ENCODE measurements at regions not wholly inside any gene's neighbourhood (a gene's known extent, or its start where the extent isn't known, plus 50 kb on each side); places are given as distances from the start of the nearest gene placed in this dataset.

GRCh38 chr16:5533321-5533888 lies 435.8 kb upstream of the EEF2KMT start:
- no peak for DNase-seq (ENCODE audit: low read depth)

- no peak for DNase-seq (ENCODE audit: low read depth)
Observed at GRCh38 chr16:5527817-5528216, 430.2 kb upstream of the EEF2KMT start.

GRCh38 chr16:5526826-5527225 lies 429.2 kb upstream of the EEF2KMT start:
- DNase-seq (ENCODE audit: low read depth): no peak

GRCh38 chr16:5523829-5524228 lies 426.2 kb upstream of the EEF2KMT start:
- no peak for DNase-seq (ENCODE audit: low read depth)

- no peak for DNase-seq (ENCODE audit: low read depth)
Observed at GRCh38 chr16:5516115-5516514, 418.5 kb upstream of the EEF2KMT start.

- no peak for DNase-seq (ENCODE audit: low read depth)
Observed at GRCh38 chr16:5512014-5512413, 414.4 kb upstream of the EEF2KMT start.

- no peak for DNase-seq (ENCODE audit: low read depth)
Observed at GRCh38 chr16:5510819-5511370, 413.3 kb upstream of the EEF2KMT start.

GRCh38 chr16:5509794-5510193 lies 412.2 kb upstream of the EEF2KMT start:
- no peak for DNase-seq (ENCODE audit: low read depth)

GRCh38 chr16:5509336-5509735 lies 411.7 kb upstream of the EEF2KMT start:
- no peak for DNase-seq (ENCODE audit: low read depth)

- DNase-seq (ENCODE audit: low read depth): no peak
Observed at GRCh38 chr16:5508371-5508770, 410.8 kb upstream of the EEF2KMT start.

- no peak for DNase-seq (ENCODE audit: low read depth)
Observed at GRCh38 chr16:5506021-5506420, 408.4 kb upstream of the EEF2KMT start.

- no peak for DNase-seq (ENCODE audit: low read depth)
Observed at GRCh38 chr16:5505091-5505887, 407.7 kb upstream of the EEF2KMT start.

- no peak for DNase-seq (ENCODE audit: low read depth)
Observed at GRCh38 chr16:5504064-5504781, 406.6 kb upstream of the EEF2KMT start.

GRCh38 chr16:5502944-5503343 lies 405.3 kb upstream of the EEF2KMT start:
- no peak for DNase-seq (ENCODE audit: low read depth)

- DNase-seq (ENCODE audit: low read depth): no peak
Observed at GRCh38 chr16:5502467-5502869, 404.9 kb upstream of the EEF2KMT start.

- no peak for DNase-seq (ENCODE audit: low read depth)
Observed at GRCh38 chr16:5500526-5500925, 402.9 kb upstream of the EEF2KMT start.

- no peak for DNase-seq (ENCODE audit: low read depth)
Observed at GRCh38 chr16:5498562-5498961, 401.0 kb upstream of the EEF2KMT start.

GRCh38 chr16:5496013-5496412 lies 398.4 kb upstream of the EEF2KMT start:
- no peak for DNase-seq (ENCODE audit: low read depth)

- no peak for DNase-seq (ENCODE audit: low read depth)
Observed at GRCh38 chr16:5490499-5490898, 392.9 kb upstream of the EEF2KMT start.

- no peak for DNase-seq (ENCODE audit: low read depth)
Observed at GRCh38 chr16:5488581-5488980, 391.0 kb upstream of the EEF2KMT start.

GRCh38 chr16:5487728-5488127 lies 390.1 kb upstream of the EEF2KMT start:
- no peak for DNase-seq (ENCODE audit: low read depth)

- DNase-seq (ENCODE audit: low read depth): no peak
Observed at GRCh38 chr16:5482256-5482655, 384.7 kb upstream of the EEF2KMT start.
